Gastrocnemius medialis (tissue), 4 donors: ENCODE measurements at regions not wholly inside any gene's neighbourhood (a gene's known extent, or its start where the extent isn't known, plus 50 kb on each side); places are given as distances from the start of the nearest gene placed in this dataset.

Source experiments
- CTCF ChIP-seq, 5 experiments: fragments of 450-650 bp in 3 of 5; fragments of 200-600 bp in 2 of 5; sonication (generic) in 2 of 5; IDR thresholded peaks in 4 of 5; conservative IDR thresholded peaks in 1 of 5; 1 replicate in 4 of 5; 2 replicates in 1 of 5; pipeline ENCODE4 v1.5.1; 2016 to 2019; ENCODE audit warnings: antibody characterized with exemption in 5 of 5, mild to moderate bottlenecking in 3 of 5, moderate library complexity in 3 of 5
- POLR2A ChIP-seq, 2 donors: fragments of 450-650 bp; IDR thresholded peaks; one replicate each; pipeline ENCODE4 v1.6.1; 2017; ENCODE audit warnings: antibody characterized with exemption in 2 of 2, mild to moderate bottlenecking in 2 of 2, moderate library complexity in 2 of 2

DNA sequence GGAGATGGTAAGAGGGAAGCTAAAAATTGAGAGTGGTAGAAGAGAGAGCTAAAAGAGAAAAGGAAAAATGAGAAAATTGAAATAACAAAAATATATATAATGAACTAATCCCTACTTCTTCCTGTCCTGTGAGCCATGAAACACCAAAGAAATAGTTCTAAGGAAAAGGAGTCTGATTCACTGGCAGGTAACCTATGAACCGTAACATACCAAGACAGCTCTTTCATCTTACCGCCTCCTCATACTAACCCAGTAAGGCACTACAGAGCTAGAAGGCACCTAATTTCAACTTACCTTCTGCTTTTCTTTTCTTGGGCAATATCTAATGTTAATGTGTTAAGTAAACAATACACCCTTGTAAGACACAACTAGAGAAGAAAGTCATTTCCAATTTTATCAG is 297.7 kb upstream of the DIAPH2 start:
- no peak for TF ChIP-seq POLR2A (IDR thresholded peaks at IDR 0.05)
- no peak for TF ChIP-seq CTCF (IDR thresholded peaks at IDR 0.05 in 4 of 5, conservative IDR thresholded peaks at IDR 0.05 in 1 of 5)
